Panc1 (cell line): ENCODE measurements at regions not wholly inside any gene's neighbourhood (a gene's known extent, or its start where the extent isn't known, plus 50 kb on each side); places are given as distances from the start of the nearest gene placed in this dataset.

ENCODE experiments used
- ATAC-seq: fragments of 200-7000 bp; cut with Tn5 transposase; 2 replicates; pipeline ENCODE4 v1.9.1; 2020; ENCODE audit warnings: mild to moderate bottlenecking, moderate library complexity
- BruUV-seq: library from RNA; stranded (reverse); fragments of 400-500 nt; replicated peaks from 2 replicates; lab custom pipeline; 2021; lab: Mats Ljungman, UMichigan
- CTCF ChIA-PET: fragments of 300-600 bp; sonication (Branson Sonifier 250); formaldehyde crosslinking; loops from one replicate; lab custom pipeline; 2022; ENCODE audit warnings: antibody characterized with exemption; lab: Charles Lee
- POLR2A ChIA-PET: fragments of 300-600 bp; sonication (Branson Sonifier 250); formaldehyde crosslinking; loops from one replicate; lab custom pipeline; 2022; ENCODE audit warnings: antibody characterized with exemption; lab: Charles Lee
- DNase-seq: peaks from one replicate; pipeline ENCODE4 v3.0.0-alpha.2; 2010; ENCODE audit warnings: low read depth, low spot score
- H3K27ac ChIP-seq: 2 replicates; pipeline ENCODE4 v1.5.1; 2011; ENCODE audit warnings: mild to moderate bottlenecking, low read length, inconsistent platforms
- H3K27me3 ChIP-seq: fragments of 200-500 bp; sonication (Bioruptor generic); 2 replicates; pipeline ENCODE4 v1.6.0; 2014; ENCODE audit warnings: low read length, inconsistent platforms; ENCODE audit not compliant: control insufficient read depth, insufficient read depth
- H3K36me3 ChIP-seq: fragments of 200-500 bp; sonication (Bioruptor generic); 2 replicates; pipeline ENCODE4 v1.5.1; 2014; ENCODE audit warnings: inconsistent platforms, mild to moderate bottlenecking, low read length, moderate library complexity; ENCODE audit not compliant: control insufficient read depth, insufficient read depth
- H3K4me1 ChIP-seq: 2 replicates; pipeline ENCODE4 v1.5.1; 2011; ENCODE audit warnings: inconsistent platforms, mild to moderate bottlenecking, low read length, moderate library complexity; ENCODE audit not compliant: control insufficient read depth, insufficient read depth
- H3K4me3 ChIP-seq, 2 experiments: 2 replicates each; pipeline ENCODE4 v1.5.1; 2011 to 2012; ENCODE audit warnings: low read depth in 2 of 2, low read length in 2 of 2, mild to moderate bottlenecking in 2 of 2, inconsistent platforms in 1 of 2, moderate library complexity in 1 of 2
- H3K9me3 ChIP-seq: fragments of 200-500 bp; sonication (Bioruptor generic); 2 replicates; pipeline ENCODE4 v1.5.1; 2014; ENCODE audit warnings: low read depth, mild to moderate bottlenecking, inconsistent platforms, low read length, moderate library complexity; ENCODE audit not compliant: control insufficient read depth, insufficient read depth
- POLR2AphosphoS5 ChIP-seq: IDR thresholded peaks from 2 replicates; pipeline ENCODE4 v1.6.1; 2012; ENCODE audit warnings: mild to moderate bottlenecking, low read depth, low read length, moderate library complexity
- SIN3A ChIP-seq: IDR thresholded peaks from 2 replicates; pipeline ENCODE4 v1.6.1; 2012; ENCODE audit warnings: low read depth, mild to moderate bottlenecking, low read length, moderate library complexity, borderline replicate concordance; ENCODE audit not compliant: insufficient read depth
- TCF7L2 ChIP-seq: IDR thresholded peaks from 2 replicates; pipeline ENCODE4 v1.6.1; 2011; ENCODE audit warnings: mild to moderate bottlenecking, low read depth, low read length, inconsistent platforms
- in situ Hi-C: cut with HindIII; loops from 2 replicates; pipeline ENCODE4 v1.10.0; 2016; ENCODE audit warnings: low sequenced_read_pairs, low pct_unique_long_range_greater_than_20kb
- intact Hi-C: fragments of 100-400 bp; cut with micrococcal nuclease; formaldehyde crosslinking; loops from one replicate; pipeline ENCODE4 v1.10.0; 2022; ENCODE audit not compliant: unreplicated experiment
- TF ChIP-seq, protein P1 (sequence below): fragments of 450-650 bp; IDR thresholded peaks from 2 replicates; pipeline ENCODE4 v1.5.1; 2017; ENCODE audit warnings: mild to moderate bottlenecking
- TF ChIP-seq, protein P2 (sequence below), 2 experiments: IDR thresholded peaks; 2 replicates each; pipeline ENCODE4 v1.6.1; 2011 to 2012; ENCODE audit warnings: low read depth in 2 of 2, control low read depth in 1 of 2, low read length in 1 of 2, mild to moderate bottlenecking in 1 of 2, moderate library complexity in 1 of 2; ENCODE audit not compliant: insufficient read depth in 1 of 2

DNA sequence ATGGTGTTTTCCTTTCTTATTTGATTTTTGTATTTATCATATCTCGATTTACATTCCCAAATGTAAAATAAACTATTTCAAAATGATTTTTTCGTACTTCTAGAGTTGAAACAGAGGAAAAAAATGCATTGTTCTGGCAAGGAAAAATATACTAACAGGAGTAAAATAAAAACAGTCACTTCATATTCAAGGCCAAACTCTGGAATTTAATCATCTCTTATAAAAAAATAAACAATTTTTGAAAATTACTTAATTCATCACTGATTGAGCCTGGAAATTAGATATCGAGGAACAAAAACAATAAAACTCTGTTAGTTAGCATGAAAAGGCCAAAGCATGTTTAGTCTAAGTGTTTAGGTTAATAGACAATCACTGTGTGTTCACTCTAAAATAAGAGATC is 61.1 kb upstream of the PALM2AKAP2 start:
- Histone ChIP-seq H3K27ac (no peak overlapping the region), H3K4me1 (no peaks in the 10 kb centered on the region), H3K4me3 (no peak overlapping the region), H3K9me3 (no peaks in the 10 kb centered on the region), H3K27me3 (no peaks in the 10 kb centered on the region), H3K36me3 (no peaks in the 10 kb centered on the region)
- POLR2A ChIA-PET, result no interaction called here
- no peak for TF ChIP-seq TCF7L2
- TF ChIP-seq, protein P1, sequence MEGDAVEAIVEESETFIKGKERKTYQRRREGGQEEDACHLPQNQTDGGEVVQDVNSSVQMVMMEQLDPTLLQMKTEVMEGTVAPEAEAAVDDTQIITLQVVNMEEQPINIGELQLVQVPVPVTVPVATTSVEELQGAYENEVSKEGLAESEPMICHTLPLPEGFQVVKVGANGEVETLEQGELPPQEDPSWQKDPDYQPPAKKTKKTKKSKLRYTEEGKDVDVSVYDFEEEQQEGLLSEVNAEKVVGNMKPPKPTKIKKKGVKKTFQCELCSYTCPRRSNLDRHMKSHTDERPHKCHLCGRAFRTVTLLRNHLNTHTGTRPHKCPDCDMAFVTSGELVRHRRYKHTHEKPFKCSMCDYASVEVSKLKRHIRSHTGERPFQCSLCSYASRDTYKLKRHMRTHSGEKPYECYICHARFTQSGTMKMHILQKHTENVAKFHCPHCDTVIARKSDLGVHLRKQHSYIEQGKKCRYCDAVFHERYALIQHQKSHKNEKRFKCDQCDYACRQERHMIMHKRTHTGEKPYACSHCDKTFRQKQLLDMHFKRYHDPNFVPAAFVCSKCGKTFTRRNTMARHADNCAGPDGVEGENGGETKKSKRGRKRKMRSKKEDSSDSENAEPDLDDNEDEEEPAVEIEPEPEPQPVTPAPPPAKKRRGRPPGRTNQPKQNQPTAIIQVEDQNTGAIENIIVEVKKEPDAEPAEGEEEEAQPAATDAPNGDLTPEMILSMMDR, result no peak
- TF ChIP-seq, protein P2, sequence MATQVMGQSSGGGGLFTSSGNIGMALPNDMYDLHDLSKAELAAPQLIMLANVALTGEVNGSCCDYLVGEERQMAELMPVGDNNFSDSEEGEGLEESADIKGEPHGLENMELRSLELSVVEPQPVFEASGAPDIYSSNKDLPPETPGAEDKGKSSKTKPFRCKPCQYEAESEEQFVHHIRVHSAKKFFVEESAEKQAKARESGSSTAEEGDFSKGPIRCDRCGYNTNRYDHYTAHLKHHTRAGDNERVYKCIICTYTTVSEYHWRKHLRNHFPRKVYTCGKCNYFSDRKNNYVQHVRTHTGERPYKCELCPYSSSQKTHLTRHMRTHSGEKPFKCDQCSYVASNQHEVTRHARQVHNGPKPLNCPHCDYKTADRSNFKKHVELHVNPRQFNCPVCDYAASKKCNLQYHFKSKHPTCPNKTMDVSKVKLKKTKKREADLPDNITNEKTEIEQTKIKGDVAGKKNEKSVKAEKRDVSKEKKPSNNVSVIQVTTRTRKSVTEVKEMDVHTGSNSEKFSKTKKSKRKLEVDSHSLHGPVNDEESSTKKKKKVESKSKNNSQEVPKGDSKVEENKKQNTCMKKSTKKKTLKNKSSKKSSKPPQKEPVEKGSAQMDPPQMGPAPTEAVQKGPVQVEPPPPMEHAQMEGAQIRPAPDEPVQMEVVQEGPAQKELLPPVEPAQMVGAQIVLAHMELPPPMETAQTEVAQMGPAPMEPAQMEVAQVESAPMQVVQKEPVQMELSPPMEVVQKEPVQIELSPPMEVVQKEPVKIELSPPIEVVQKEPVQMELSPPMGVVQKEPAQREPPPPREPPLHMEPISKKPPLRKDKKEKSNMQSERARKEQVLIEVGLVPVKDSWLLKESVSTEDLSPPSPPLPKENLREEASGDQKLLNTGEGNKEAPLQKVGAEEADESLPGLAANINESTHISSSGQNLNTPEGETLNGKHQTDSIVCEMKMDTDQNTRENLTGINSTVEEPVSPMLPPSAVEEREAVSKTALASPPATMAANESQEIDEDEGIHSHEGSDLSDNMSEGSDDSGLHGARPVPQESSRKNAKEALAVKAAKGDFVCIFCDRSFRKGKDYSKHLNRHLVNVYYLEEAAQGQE (IDR thresholded peaks at IDR 0.05; ENCODE audit: insufficient read depth in 1 of 2, low read depth in 2 of 2, low read length in 1 of 2), result no peak
- no peak for ATAC-seq
- in situ Hi-C loops, result no loop called here
- intact Hi-C loops, result no loop called here
- CTCF ChIA-PET, result no interaction called here
- no TSS peak for BruUV-seq
- no peak for DNase-seq

- Histone ChIP-seq H3K27ac (no peak overlapping the region), H3K27me3 (no peaks in the 10 kb centered on the region), H3K4me3 (no peak overlapping the region), H3K9me3 (no peaks in the 10 kb centered on the region), H3K4me1 (no peaks in the 10 kb centered on the region), H3K36me3 (no peaks in the 10 kb centered on the region)
- intact Hi-C loops (no loop called here), in situ Hi-C loops (no loop called here)
- POLR2A ChIA-PET, result no interaction called here
- no TSS peak for BruUV-seq
- TF ChIP-seq, protein P1, result no peak
- TF ChIP-seq, protein P2 (IDR thresholded peaks at IDR 0.05; ENCODE audit: insufficient read depth in 1 of 2, low read depth in 2 of 2, low read length in 1 of 2), result no peak
- TF ChIP-seq TCF7L2 (no peak), SIN3A (no peak), POLR2AphosphoS5 (no peak)
- CTCF ChIA-PET, result no interaction called here
- no peak for DNase-seq
- no peak for ATAC-seq
Observed at GRCh38 chr9:109721001-109721400, 59.0 kb upstream of the PALM2AKAP2 start.
